ENCODE measurements at regions not wholly inside any gene's neighbourhood (a gene's known extent, or its start where the extent isn't known, plus 50 kb on each side); places are given as distances from the start of the nearest gene placed in this dataset.

- Histone ChIP-seq H3K4me1 (no peaks in the 10 kb centered on the region), H3K9me3 (no peaks in the 10 kb centered on the region), H3K4me3 (no peak overlapping the region), H3K36me3 (replicated peaks in 1 of 2; ENCODE audit: insufficient read depth in 1 of 2, low read depth in 2 of 2) (no peaks in the 10 kb centered on the region), H3K27me3 (no peaks in the 10 kb centered on the region), H3K27ac (no peak overlapping the region)
- WGBS, 2 donors, result 74 to 78% methylated on average over 13 of the region's 13 CpGs
- intact Hi-C loops (cut with DNase I), result no loop called here
- ATAC-seq, result no peak
- no peak for TF ChIP-seq CTCF (IDR thresholded peaks at IDR 0.05)
- no peak for TF ChIP-seq POLR2A (IDR thresholded peaks at IDR 0.05)
- DNase-seq, result no peak
Measured at GRCh38 chr13:111640006-111640405, 319.6 kb downstream of the TEX29 start.

- TF ChIP-seq CTCF (IDR thresholded peaks at IDR 0.05) (no peak), POLR2A (IDR thresholded peaks at IDR 0.05) (no peak)
Measured at GRCh38 chr13:111640476-111640875, 320.0 kb downstream of the TEX29 start.

GRCh38 chr13:111642156-111642767 lies 321.8 kb downstream of the TEX29 start:
- 61 to 66% methylated on average over 12 of the region's 12 CpGs for WGBS, 2 donors
- no peak overlapping the region for H3K27ac ChIP-seq

More at GRCh38 chr13:111640476-111640875, 320.0 kb downstream of the TEX29 start:
- no peak for ATAC-seq
- no peak for DNase-seq
- Histone ChIP-seq H3K9me3 (no peaks in the 10 kb centered on the region), H3K4me3 (no peak overlapping the region), H3K4me1 (no peaks in the 10 kb centered on the region), H3K36me3 (replicated peaks in 1 of 2; ENCODE audit: insufficient read depth in 1 of 2, low read depth in 2 of 2) (no peaks in the 10 kb centered on the region), H3K27me3 (no peaks in the 10 kb centered on the region), H3K27ac (no peak overlapping the region)
- intact Hi-C loops (cut with DNase I), result no loop called here
- 4 to 19% methylated on average over 7 to 9 of the region's 9 CpGs for WGBS, 2 donors

GRCh38 chr13:111644750-111645149 lies 324.3 kb downstream of the TEX29 start:
- WGBS, 2 donors, result 75% methylated on average over 16 of the region's 16 CpGs
- Histone ChIP-seq H3K4me3 (no peak overlapping the region), H3K4me1 (no peaks in the 10 kb centered on the region), H3K27ac (no peak overlapping the region), H3K36me3 (replicated peaks in 1 of 2; ENCODE audit: insufficient read depth in 1 of 2, low read depth in 2 of 2) (no peaks in the 10 kb centered on the region), H3K9me3 (no peaks in the 10 kb centered on the region), H3K27me3 (no peaks in the 10 kb centered on the region)
- ATAC-seq (no peak), DNase-seq (no peak)
- intact Hi-C loops (cut with DNase I), result no loop called here
- no peak for TF ChIP-seq CTCF (IDR thresholded peaks at IDR 0.05)
- no peak for TF ChIP-seq POLR2A (IDR thresholded peaks at IDR 0.05)

More at GRCh38 chr13:111642156-111642767, 321.8 kb downstream of the TEX29 start:
- no peak overlapping the region for H3K4me3 ChIP-seq
- DNase-seq, result no peak
- H3K9me3 ChIP-seq, result no peaks in the 10 kb centered on the region
- TF ChIP-seq POLR2A (IDR thresholded peaks at IDR 0.05) (no peak), CTCF (IDR thresholded peaks at IDR 0.05) (no peak)
- H3K27me3 ChIP-seq, result no peaks in the 10 kb centered on the region
- intact Hi-C loops (cut with DNase I), result no loop called here
- H3K4me1 ChIP-seq, result no peaks in the 10 kb centered on the region
- ATAC-seq, result no peak
- H3K36me3 ChIP-seq (replicated peaks in 1 of 2; ENCODE audit: insufficient read depth in 1 of 2, low read depth in 2 of 2), result no peaks in the 10 kb centered on the region

- no peak overlapping the region for H3K27ac ChIP-seq
- no peaks in the 10 kb centered on the region for H3K36me3 ChIP-seq (replicated peaks in 1 of 2; ENCODE audit: insufficient read depth in 1 of 2, low read depth in 2 of 2)
- H3K9me3 ChIP-seq, result no peaks in the 10 kb centered on the region
- TF ChIP-seq POLR2A (IDR thresholded peaks at IDR 0.05), result no peak
- no peak for TF ChIP-seq CTCF (IDR thresholded peaks at IDR 0.05)
- ATAC-seq (no peak), DNase-seq (no peak)
- H3K27me3 ChIP-seq, result no peaks in the 10 kb centered on the region
- no peaks in the 10 kb centered on the region for H3K4me1 ChIP-seq
- 83 to 84% methylated on average over 1 to 12 of the region's 12 CpGs for WGBS, 2 donors
- no peak overlapping the region for H3K4me3 ChIP-seq
- intact Hi-C loops (cut with DNase I), result no loop called here
Measured at GRCh38 chr13:111645198-111645597, 324.8 kb downstream of the TEX29 start.

Measured in body of pancreas (tissue), 4 donors.